Uterus (tissue), 2 donors: ENCODE measurements at regions not wholly inside any gene's neighbourhood (a gene's known extent, or its start where the extent isn't known, plus 50 kb on each side); places are given as distances from the start of the nearest gene placed in this dataset.

Experiments used
- CTCF ChIP-seq, 4 experiments: fragments of 200-600 bp in 2 of 4; fragments of 450-650 bp in 2 of 4; sonication (generic) in 2 of 4; IDR thresholded peaks; one replicate each; pipeline ENCODE4 v1.5.1; 2016 to 2019; ENCODE audit warnings: antibody characterized with exemption in 4 of 4, mild to moderate bottlenecking in 2 of 4, moderate library complexity in 1 of 4
- POLR2A ChIP-seq, 2 donors: fragments of 450-650 bp; IDR thresholded peaks; one replicate each; pipeline ENCODE4 v1.6.1; 2016; ENCODE audit warnings: antibody characterized with exemption in 2 of 2, mild to moderate bottlenecking in 1 of 2, moderate library complexity in 1 of 2

GRCh38 chr11:119937412-119937811, 200.5 kb downstream of the TRIM29 start:
- no peak for TF ChIP-seq POLR2A (IDR thresholded peaks at IDR 0.05)
- TF ChIP-seq CTCF (IDR thresholded peaks at IDR 0.05): no peak
